H1 (cell line): ENCODE measurements at regions not wholly inside any gene's neighbourhood (a gene's known extent, or its start where the extent isn't known, plus 50 kb on each side); places are given as distances from the start of the nearest gene placed in this dataset.

ENCODE experiments used
- E2F6 ChIP-seq: IDR thresholded peaks from 2 replicates; pipeline ENCODE4 v1.6.1; 2012; ENCODE audit warnings: inconsistent platforms

DNA sequence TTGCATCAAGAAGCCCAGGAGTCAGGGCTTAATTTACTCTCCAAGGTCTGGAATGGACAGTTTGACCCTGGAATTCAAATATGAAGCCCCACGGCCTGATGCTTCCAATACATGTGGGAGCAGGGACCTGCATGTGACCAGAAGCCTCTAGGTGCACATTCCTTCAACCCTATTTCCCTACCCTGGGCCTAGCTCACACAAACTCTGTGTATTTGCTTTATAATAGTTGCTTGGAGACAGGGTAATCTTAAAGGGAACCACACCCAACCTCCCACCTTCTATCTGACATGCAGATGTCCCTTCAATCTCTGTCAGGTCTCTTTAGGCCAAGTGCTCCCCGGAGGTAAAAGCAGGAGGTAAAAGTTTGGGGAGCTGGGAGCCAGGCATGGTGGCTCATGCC is 55.4 kb upstream of the PPP1CB start (continued):
- TF ChIP-seq E2F6: no peak
